Osteoblast (primary cell): ENCODE measurements at regions not wholly inside any gene's neighbourhood (a gene's known extent, or its start where the extent isn't known, plus 50 kb on each side); places are given as distances from the start of the nearest gene placed in this dataset.

Source experiments
- DNase-seq: peaks from one replicate; pipeline ENCODE4 v3.0.0; 2011; ENCODE audit warnings: low spot score, mixed read lengths; ENCODE audit not compliant: insufficient read length; ENCODE audit errors: missing footprints
- H2AFZ ChIP-seq: 2 replicates; pipeline ENCODE4 v1.6.0; 2011; ENCODE audit warnings: mild to moderate bottlenecking, low read length
- H3K27ac ChIP-seq: 2 replicates; pipeline ENCODE4 v1.5.1; 2011; ENCODE audit warnings: mild to moderate bottlenecking, low read depth, low read length, moderate library complexity
- H3K27me3 ChIP-seq: 2 replicates; pipeline ENCODE4 v1.6.0; 2012; ENCODE audit warnings: mild to moderate bottlenecking, control low read depth, inconsistent platforms, low read length, moderate library complexity; ENCODE audit not compliant: insufficient read depth
- H3K36me3 ChIP-seq: 2 replicates; pipeline ENCODE4 v1.5.1; 2011; ENCODE audit warnings: mild to moderate bottlenecking, low read length, control low read depth, moderate library complexity; ENCODE audit not compliant: insufficient read depth
- H3K4me1 ChIP-seq: 2 replicates; pipeline ENCODE4 v1.5.1; 2011; ENCODE audit warnings: mild to moderate bottlenecking, low read length, control low read depth, moderate library complexity; ENCODE audit not compliant: insufficient read depth
- H3K4me2 ChIP-seq: 2 replicates; pipeline ENCODE4 v1.6.0; 2011; ENCODE audit warnings: mild to moderate bottlenecking, low read length; ENCODE audit not compliant: insufficient read depth
- H3K4me3 ChIP-seq: fragments of 200-600 bp; sonication (generic); 3 replicates; pipeline ENCODE4 v1.5.1; 2012; ENCODE audit warnings: mild to moderate bottlenecking, low read length, inconsistent platforms; ENCODE audit not compliant: insufficient read depth
- H3K79me2 ChIP-seq: 2 replicates; pipeline ENCODE4 v1.6.0; 2012; ENCODE audit warnings: mild to moderate bottlenecking, low read length, control low read depth, inconsistent platforms; ENCODE audit not compliant: insufficient read depth
- H3K9me3 ChIP-seq: 2 replicates; pipeline ENCODE4 v1.5.1; 2011; ENCODE audit warnings: low read depth, low read length, control low read depth
- H4K20me1 ChIP-seq: 2 replicates; pipeline ENCODE4 v1.6.0; 2012; ENCODE audit warnings: mild to moderate bottlenecking, low read length, control low read depth; ENCODE audit not compliant: insufficient read depth
- CTCF ChIP-seq: IDR thresholded peaks from 2 replicates; pipeline ENCODE4 v1.5.1; 2011; ENCODE audit warnings: mild to moderate bottlenecking, low read depth, low read length, moderate library complexity; ENCODE audit errors: extremely low read depth

DNA sequence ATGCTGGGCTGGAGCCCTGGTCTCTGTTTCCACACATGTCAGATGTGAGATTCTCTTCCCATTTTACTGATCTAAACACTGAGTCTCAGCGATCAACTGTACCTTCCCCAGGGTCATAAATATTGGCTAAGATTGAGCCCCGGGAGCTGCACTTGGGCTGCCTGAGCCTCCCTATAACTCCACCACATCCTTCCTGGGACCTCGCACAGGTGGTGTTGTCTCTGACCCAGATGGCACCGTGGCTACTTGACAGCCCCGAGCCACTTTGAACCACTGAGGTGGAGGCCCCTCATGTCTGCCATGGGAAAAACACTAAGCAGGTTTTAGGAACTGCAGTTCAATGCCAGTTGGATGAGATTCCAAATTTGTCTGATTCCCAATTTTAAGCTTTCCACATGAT is 586.5 kb downstream of the IRX1 start:
- TF ChIP-seq CTCF, result no peak
- H3K79me2 ChIP-seq, result no peaks in the 10 kb centered on the region
- no peaks in the 10 kb centered on the region for H3K27me3 ChIP-seq
- H3K9me3 ChIP-seq, result no peaks in the 10 kb centered on the region
- H4K20me1 ChIP-seq, result no peaks in the 10 kb centered on the region
- H3K36me3 ChIP-seq, result no peaks in the 10 kb centered on the region
- no peak overlapping the region for H3K4me2 ChIP-seq
- no peak overlapping the region for H3K27ac ChIP-seq
- DNase-seq, result no peak
- H2AFZ ChIP-seq, result no peak overlapping the region
- H3K4me1 ChIP-seq, result no peaks in the 10 kb centered on the region
- no peak overlapping the region for H3K4me3 ChIP-seq

DNA sequence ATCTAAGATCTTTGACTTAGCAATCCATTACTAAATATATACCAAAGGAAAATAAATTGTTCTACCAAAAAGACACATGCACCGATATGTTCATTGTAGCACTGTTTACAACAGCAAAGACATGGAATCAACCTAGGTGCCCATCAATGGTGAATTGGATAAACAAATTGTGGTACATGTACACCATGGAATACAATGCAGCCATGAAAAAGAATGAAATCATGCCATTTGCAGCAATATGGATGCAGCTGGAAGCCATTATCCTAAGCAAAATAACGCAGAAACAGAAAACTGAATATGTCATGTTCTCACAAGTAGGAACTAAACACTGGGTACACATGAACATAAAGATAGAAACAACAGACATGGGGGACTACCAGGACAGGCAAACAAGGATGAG is 589.5 kb downstream of the IRX1 start:
- Histone ChIP-seq H4K20me1 (no peaks in the 10 kb centered on the region), H3K36me3 (no peaks in the 10 kb centered on the region), H2AFZ (no peak overlapping the region), H3K4me3 (no peak overlapping the region), H3K27me3 (no peaks in the 10 kb centered on the region), H3K9me3 (no peaks in the 10 kb centered on the region), H3K79me2 (no peaks in the 10 kb centered on the region), H3K27ac (no peak overlapping the region), H3K4me1 (no peaks in the 10 kb centered on the region), H3K4me2 (no peak overlapping the region)
- no peak for TF ChIP-seq CTCF
- no peak for DNase-seq

DNA sequence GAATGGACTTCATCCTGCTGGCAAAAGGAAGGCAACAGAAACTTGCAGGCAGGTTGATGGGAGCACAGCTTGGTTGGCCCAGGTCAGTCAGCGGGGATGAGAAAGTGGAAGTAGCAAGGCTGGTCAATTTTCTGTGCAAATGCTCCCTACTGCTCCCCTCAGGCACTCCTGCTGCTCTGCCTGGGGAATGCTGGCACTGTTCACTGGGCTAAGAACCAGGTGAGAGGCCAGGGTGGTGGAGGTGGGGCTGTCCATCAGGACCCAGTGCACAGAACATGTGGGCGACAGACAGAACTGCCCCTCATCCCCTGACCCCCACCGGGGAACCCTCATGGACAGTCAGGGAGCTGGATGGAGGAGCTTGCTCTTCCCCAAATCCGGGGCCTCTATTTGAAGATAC is 593.1 kb downstream of the IRX1 start:
- Histone ChIP-seq H4K20me1 (no peaks in the 10 kb centered on the region), H3K4me3 (no peak overlapping the region), H3K27ac (no peak overlapping the region), H3K4me2 (no peak overlapping the region), H3K79me2 (no peaks in the 10 kb centered on the region), H3K27me3 (no peaks in the 10 kb centered on the region), H2AFZ (no peak overlapping the region), H3K4me1 (no peaks in the 10 kb centered on the region), H3K9me3 (no peaks in the 10 kb centered on the region), H3K36me3 (no peaks in the 10 kb centered on the region)
- DNase-seq, result no peak
- no peak for TF ChIP-seq CTCF

DNA sequence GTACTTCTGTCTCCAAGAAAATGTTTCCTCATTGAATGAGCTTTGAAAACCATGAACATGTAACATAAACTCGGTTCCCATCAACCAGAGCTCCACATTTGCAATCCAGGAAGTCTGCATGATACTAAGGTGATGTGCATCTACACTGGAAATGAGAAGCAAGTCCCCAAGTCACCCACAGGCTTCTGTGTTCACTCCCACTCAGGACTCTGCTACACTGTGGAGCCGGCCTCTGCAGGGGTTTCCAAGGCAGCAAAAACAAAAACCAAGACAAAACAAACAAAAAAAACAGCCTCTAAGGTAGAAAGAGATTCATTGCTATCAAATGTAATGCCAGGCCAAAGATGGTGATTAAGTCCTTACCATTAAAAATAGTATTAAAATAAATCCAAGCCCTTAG is 593.7 kb downstream of the IRX1 start:
- H3K27me3 ChIP-seq, result no peaks in the 10 kb centered on the region
- no peaks in the 10 kb centered on the region for H3K4me1 ChIP-seq
- H3K79me2 ChIP-seq, result no peaks in the 10 kb centered on the region
- H3K36me3 ChIP-seq, result no peaks in the 10 kb centered on the region
- TF ChIP-seq CTCF, result no peak
- no peak for DNase-seq
- no peak overlapping the region for H2AFZ ChIP-seq
- no peak overlapping the region for H3K4me3 ChIP-seq
- no peaks in the 10 kb centered on the region for H4K20me1 ChIP-seq
- H3K9me3 ChIP-seq, result no peaks in the 10 kb centered on the region
- no peak overlapping the region for H3K27ac ChIP-seq
- H3K4me2 ChIP-seq, result no peak overlapping the region
